Endothelial cell of umbilical vein (primary cell): ENCODE measurements at regions not wholly inside any gene's neighbourhood (a gene's known extent, or its start where the extent isn't known, plus 50 kb on each side); places are given as distances from the start of the nearest gene placed in this dataset.

Source experiments
- EZH2 ChIP-seq: IDR thresholded peaks from 2 replicates; pipeline ENCODE4 v1.6.1; 2012; ENCODE audit warnings: borderline replicate concordance, low read depth, mild to moderate bottlenecking, moderate library complexity, low read length, inconsistent platforms; ENCODE audit not compliant: severe bottlenecking
- FOS ChIP-seq: IDR thresholded peaks from 2 replicates; pipeline ENCODE4 v1.6.1; 2011; ENCODE audit warnings: mild to moderate bottlenecking, low read length, moderate library complexity, borderline replicate concordance; ENCODE audit not compliant: insufficient read depth
- POLR2A ChIP-seq: IDR thresholded peaks from 2 replicates; pipeline ENCODE4 v1.6.1; 2012; ENCODE audit warnings: low read depth, mild to moderate bottlenecking, control low read depth, low read length
- POLR2AphosphoS5 ChIP-seq: IDR thresholded peaks from 2 replicates; pipeline ENCODE4 v1.6.1; 2012; ENCODE audit warnings: low read depth, mild to moderate bottlenecking, control low read depth, low read length, moderate library complexity; ENCODE audit not compliant: insufficient read depth
- TF ChIP-seq, protein P1 (sequence below), 2 donors: IDR thresholded peaks; 1 replicate in 1 of 2; 2 replicates in 1 of 2; pipeline ENCODE4 v1.5.1; 2011; ENCODE audit warnings: low read length in 2 of 2, mild to moderate bottlenecking in 2 of 2, moderate library complexity in 2 of 2, control low read depth in 1 of 2, inconsistent platforms in 1 of 2, low read depth in 1 of 2; ENCODE audit not compliant: insufficient read depth in 1 of 2; ENCODE audit errors: extremely low read depth in 1 of 2
- TF ChIP-seq, protein P2 (sequence below): IDR thresholded peaks from 2 replicates; pipeline ENCODE4 v1.6.1; 2011; ENCODE audit not compliant: insufficient read depth, insufficient read length

DNA sequence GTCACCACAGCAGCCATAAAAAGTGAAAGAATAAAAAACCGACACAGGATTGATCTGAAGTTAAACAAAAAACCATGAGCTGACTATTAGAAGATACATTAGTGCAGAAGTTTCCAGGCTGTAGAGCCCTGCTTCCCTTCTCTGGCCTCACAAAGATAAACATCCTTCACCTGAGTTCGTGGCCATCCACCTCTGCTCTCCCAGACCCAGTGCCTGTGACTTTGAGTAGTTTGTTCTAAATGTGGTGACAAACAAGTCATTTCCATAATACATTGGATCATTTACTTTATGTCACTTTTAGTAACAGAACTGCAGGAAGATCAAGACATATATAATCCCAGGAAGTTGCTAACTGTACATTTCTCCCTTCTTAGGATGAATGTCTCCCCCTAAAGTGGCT is 241.9 kb upstream of the MAP2 start:
- TF ChIP-seq POLR2A = no peak
- TF ChIP-seq EZH2 = no peak
- TF ChIP-seq FOS = no peak
- TF ChIP-seq, protein P1, sequence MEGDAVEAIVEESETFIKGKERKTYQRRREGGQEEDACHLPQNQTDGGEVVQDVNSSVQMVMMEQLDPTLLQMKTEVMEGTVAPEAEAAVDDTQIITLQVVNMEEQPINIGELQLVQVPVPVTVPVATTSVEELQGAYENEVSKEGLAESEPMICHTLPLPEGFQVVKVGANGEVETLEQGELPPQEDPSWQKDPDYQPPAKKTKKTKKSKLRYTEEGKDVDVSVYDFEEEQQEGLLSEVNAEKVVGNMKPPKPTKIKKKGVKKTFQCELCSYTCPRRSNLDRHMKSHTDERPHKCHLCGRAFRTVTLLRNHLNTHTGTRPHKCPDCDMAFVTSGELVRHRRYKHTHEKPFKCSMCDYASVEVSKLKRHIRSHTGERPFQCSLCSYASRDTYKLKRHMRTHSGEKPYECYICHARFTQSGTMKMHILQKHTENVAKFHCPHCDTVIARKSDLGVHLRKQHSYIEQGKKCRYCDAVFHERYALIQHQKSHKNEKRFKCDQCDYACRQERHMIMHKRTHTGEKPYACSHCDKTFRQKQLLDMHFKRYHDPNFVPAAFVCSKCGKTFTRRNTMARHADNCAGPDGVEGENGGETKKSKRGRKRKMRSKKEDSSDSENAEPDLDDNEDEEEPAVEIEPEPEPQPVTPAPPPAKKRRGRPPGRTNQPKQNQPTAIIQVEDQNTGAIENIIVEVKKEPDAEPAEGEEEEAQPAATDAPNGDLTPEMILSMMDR (IDR thresholded peaks at IDR 0.05; ENCODE audit: extremely low read depth in 1 of 2, insufficient read depth in 1 of 2, low read depth in 1 of 2, low read length in 2 of 2) = no peak
- TF ChIP-seq, protein P2, sequence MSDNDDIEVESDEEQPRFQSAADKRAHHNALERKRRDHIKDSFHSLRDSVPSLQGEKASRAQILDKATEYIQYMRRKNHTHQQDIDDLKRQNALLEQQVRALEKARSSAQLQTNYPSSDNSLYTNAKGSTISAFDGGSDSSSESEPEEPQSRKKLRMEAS = no peak
- no peak for TF ChIP-seq POLR2AphosphoS5
